ENCODE measurements at regions not wholly inside any gene's neighbourhood (a gene's known extent, or its start where the extent isn't known, plus 50 kb on each side); places are given as distances from the start of the nearest gene placed in this dataset.
A peak's percentile ranks its signal among the peaks of the same experiment; 100 is the strongest.

DNA sequence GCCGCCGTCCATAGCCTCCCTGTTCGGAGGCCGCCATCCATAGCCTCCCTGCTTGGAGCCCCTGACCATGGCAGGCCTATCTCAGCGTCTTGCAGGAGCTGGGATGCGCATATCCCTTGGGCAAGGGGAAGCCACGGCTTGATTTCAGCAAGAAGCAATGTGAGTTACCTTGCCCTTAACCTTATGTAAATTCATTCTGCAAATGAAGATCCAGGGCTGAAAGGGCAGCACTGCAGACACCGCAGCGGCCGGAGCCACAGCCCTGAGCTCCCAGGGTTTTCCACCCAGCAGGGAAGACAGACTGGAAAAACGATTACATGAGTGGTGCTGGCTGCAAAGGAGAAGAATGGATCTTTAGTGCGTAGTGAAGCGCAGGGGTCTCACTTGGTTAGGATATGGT is 95.8 kb downstream of the SEC61G start:
- DNase-seq (no peak), ATAC-seq (no peak)
- peaks cover 19% of the 10 kb centered on the region for H3K4me1 Mint-ChIP-seq
- no peak overlapping the region for H3K27ac Mint-ChIP-seq
- peak overlapping the region in 1 of 2 donors; percentile 13 for H3K4me3 Mint-ChIP-seq
- H3K9me3 Mint-ChIP-seq = peaks cover 0 to 3% of the 10 kb centered on the region in 2 donors
- peaks cover 52% of the 10 kb centered on the region for H3K27me3 Mint-ChIP-seq

DNA sequence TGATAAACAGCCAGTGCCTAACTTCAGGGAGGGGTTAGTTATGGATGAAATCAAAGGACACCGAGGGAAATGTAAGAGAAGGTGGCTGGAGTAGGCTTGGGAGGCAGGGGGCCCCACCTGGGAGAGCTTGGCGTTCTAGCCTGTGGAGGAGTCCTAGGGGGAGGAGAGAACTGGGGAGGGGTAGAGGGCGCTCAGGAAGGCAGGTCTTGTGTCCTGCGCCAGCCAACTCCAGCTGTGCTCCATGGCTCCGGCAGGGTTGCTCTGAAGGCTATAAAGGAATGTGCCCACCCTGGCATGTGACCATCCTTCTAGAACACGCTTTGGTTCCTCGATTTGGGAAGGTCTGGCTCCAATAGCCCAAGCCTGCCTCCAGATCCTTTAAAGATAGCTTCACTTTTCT is 96.3 kb downstream of the SEC61G start:
- ATAC-seq = no peak
- Mint-ChIP-seq H3K27ac (no peak overlapping the region), H3K9me3 (peaks cover 0 to 3% of the 10 kb centered on the region in 2 donors), H3K4me3 (no peak overlapping the region), H3K4me1 (peaks cover 19% of the 10 kb centered on the region), H3K27me3 (peaks cover 52% of the 10 kb centered on the region)
- DNase-seq = no peak

- Mint-ChIP-seq H3K27ac (no peak overlapping the region), H3K27me3 (no peaks in the 10 kb centered on the region), H3K4me1 (no peaks in the 10 kb centered on the region), H3K9me3 (peaks cover 8% of the 10 kb centered on the region in 2 donors), H3K4me3 (no peak overlapping the region)
- no peak for ATAC-seq
- no peak for DNase-seq
Observed at GRCh38 chr7:54653905-54654304, 105.1 kb downstream of the SEC61G start.

DNA sequence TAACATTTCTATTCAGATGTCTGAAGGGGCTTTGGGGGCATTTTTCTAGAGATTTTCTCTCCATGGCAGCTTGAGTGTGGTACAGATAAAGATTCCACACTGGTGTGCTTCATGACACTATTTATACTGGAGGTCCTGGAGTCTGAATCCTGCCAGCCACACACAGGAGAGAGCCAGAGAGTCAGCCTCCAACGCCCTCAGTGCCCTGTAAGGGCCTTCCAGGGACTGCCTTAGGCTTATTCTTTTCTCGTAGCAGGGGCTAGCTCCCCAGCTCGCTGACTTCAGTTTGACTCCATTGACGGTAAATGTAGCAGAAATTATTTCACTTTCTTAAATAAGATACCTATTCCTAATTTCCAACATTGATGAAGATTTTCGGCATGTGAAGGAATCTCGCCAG is 100.9 kb downstream of the VSTM2A start:
- H3K9me3 Mint-ChIP-seq = peaks cover 6 to 7% of the 10 kb centered on the region in 2 donors
- H3K27ac Mint-ChIP-seq = no peak overlapping the region
- ATAC-seq (no peak), DNase-seq (no peak)
- no peak overlapping the region for H3K4me3 Mint-ChIP-seq
- no peaks in the 10 kb centered on the region for H3K27me3 Mint-ChIP-seq
- H3K4me1 Mint-ChIP-seq = no peaks in the 10 kb centered on the region

- Mint-ChIP-seq H3K4me1 (no peaks in the 10 kb centered on the region), H3K9me3 (peaks cover 6 to 15% of the 10 kb centered on the region in 2 donors), H3K4me3 (no peak overlapping the region), H3K27ac (no peak overlapping the region), H3K27me3 (no peaks in the 10 kb centered on the region)
- DNase-seq (no peak), ATAC-seq (no peak)
Observed at GRCh38 chr7:54637712-54638396, 95.7 kb downstream of the VSTM2A start.

DNA sequence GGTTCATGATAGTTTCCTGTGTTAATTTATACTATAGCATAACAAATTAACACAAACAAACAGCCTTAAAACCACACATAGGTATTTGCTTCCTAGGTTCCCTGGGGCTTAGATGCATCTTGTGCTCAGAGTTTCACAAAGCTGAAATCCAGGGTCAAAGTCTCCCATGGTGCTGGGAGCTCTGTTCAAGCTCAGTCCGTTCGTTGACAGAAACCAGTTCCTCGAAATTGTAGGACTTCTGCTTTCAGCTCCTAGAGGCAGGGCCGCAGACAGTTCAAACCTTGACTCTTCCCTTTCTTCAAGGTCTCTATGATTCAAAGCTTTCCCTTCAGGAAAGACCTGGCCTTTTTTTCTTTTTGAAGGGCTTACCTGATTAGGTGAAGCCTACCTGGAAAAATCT is 90.5 kb downstream of the VSTM2A start:
- Mint-ChIP-seq H3K9me3 (peaks cover 14 to 15% of the 10 kb centered on the region in 2 donors), H3K4me1 (no peaks in the 10 kb centered on the region), H3K4me3 (no peak overlapping the region), H3K27me3 (no peaks in the 10 kb centered on the region), H3K27ac (no peak overlapping the region)
- ATAC-seq (no peak), DNase-seq (no peak)

- no peaks in the 10 kb centered on the region for H3K4me1 Mint-ChIP-seq
- no peak for DNase-seq
- ATAC-seq = no peak
- no peaks in the 10 kb centered on the region for H3K27me3 Mint-ChIP-seq
- no peak overlapping the region for H3K4me3 Mint-ChIP-seq
- H3K9me3 Mint-ChIP-seq = peaks cover 7 to 14% of the 10 kb centered on the region in 2 donors
- H3K27ac Mint-ChIP-seq = no peak overlapping the region
Observed at GRCh38 chr7:54629771-54630170, 87.6 kb downstream of the VSTM2A start.

GRCh38 chr7:54622696-54623309 is 80.6 kb downstream of the VSTM2A start:
- Mint-ChIP-seq H3K4me1 (no peaks in the 10 kb centered on the region), H3K9me3 (peaks cover 8 to 11% of the 10 kb centered on the region in 2 donors), H3K4me3 (no peak overlapping the region), H3K27ac (no peak overlapping the region), H3K27me3 (no peaks in the 10 kb centered on the region)
- ATAC-seq (no peak), DNase-seq (no peak)

Measured in stimulated activated naive CD8-positive, alpha-beta T cell treated with anti-CD3 and anti-CD28 coated beads, Interleukin-15, amount 100 ng/mL, for 72 hours (primary cell).